OCI-M2 (cell line): ENCODE measurements at regions not wholly inside any gene's neighbourhood (a gene's known extent, or its start where the extent isn't known, plus 50 kb on each side); places are given as distances from the start of the nearest gene placed in this dataset.
"Not testable (repeated sequence)": the region's sequence is repeated elsewhere in the genome, so short reads cannot be mapped to it uniquely, and the experiment has no call there.

Source experiments
- DNase-seq: peaks from one replicate; lab custom pipeline; 2025; ENCODE audit not compliant: unreplicated experiment; lab: John Stamatoyannopoulos, UW

- no peak for DNase-seq
These were observed 159.5 kb upstream of the MAFB start for GRCh38 chr20:40848526-40848925.

- no peak for DNase-seq
These were observed 160.4 kb upstream of the MAFB start for GRCh38 chr20:40849456-40849855.

- no peak for DNase-seq
These were observed 162.0 kb upstream of the MAFB start for GRCh38 chr20:40851051-40851450.

- DNase-seq: no peak
These were observed 166.2 kb upstream of the MAFB start for GRCh38 chr20:40855269-40855668.

- no peak for DNase-seq
These were observed 167.6 kb upstream of the MAFB start for GRCh38 chr20:40856653-40857052.

- DNase-seq: no peak
These were observed 168.1 kb upstream of the TOP1 start for GRCh38 chr20:40860487-40860902.

- no peak for DNase-seq
These were observed 167.1 kb upstream of the TOP1 start for GRCh38 chr20:40861427-40862008.

- DNase-seq: no peak
These were observed 165.2 kb upstream of the TOP1 start for GRCh38 chr20:40863355-40863919.

GRCh38 chr20:40864470-40864869 is 164.2 kb upstream of the TOP1 start:
- DNase-seq: no peak

- no peak for DNase-seq
These were observed 163.5 kb upstream of the TOP1 start for GRCh38 chr20:40865095-40865494.

GRCh38 chr20:40866056-40866455 is 162.6 kb upstream of the TOP1 start:
- no peak for DNase-seq

GRCh38 chr20:40868551-40869217 is 159.9 kb upstream of the TOP1 start:
- no peak for DNase-seq

GRCh38 chr20:40869218-40870147 is 159.1 kb upstream of the TOP1 start:
- no peak for DNase-seq

- no peak for DNase-seq
These were observed 153.2 kb upstream of the TOP1 start for GRCh38 chr20:40875116-40876085.

- not testable (repeated sequence) for DNase-seq
These were observed 150.5 kb upstream of the TOP1 start for GRCh38 chr20:40878099-40878498.

- no peak for DNase-seq
These were observed 148.4 kb upstream of the TOP1 start for GRCh38 chr20:40880063-40880728.

GRCh38 chr20:40880729-40881109 is 147.9 kb upstream of the TOP1 start:
- no peak for DNase-seq

GRCh38 chr20:40882152-40882551 is 146.5 kb upstream of the TOP1 start:
- DNase-seq: no peak

- no peak for DNase-seq
These were observed 145.5 kb upstream of the TOP1 start for GRCh38 chr20:40883097-40883496.

GRCh38 chr20:40887105-40887504 is 141.5 kb upstream of the TOP1 start:
- DNase-seq: no peak
